Body of pancreas (tissue), 4 donors: ENCODE measurements at regions not wholly inside any gene's neighbourhood (a gene's known extent, or its start where the extent isn't known, plus 50 kb on each side); places are given as distances from the start of the nearest gene placed in this dataset.
"Not testable (repeated sequence)": the region's sequence is repeated elsewhere in the genome, so short reads cannot be mapped to it uniquely, and the experiment has no call there.

ENCODE experiments used
- POLR2A ChIP-seq, 3 donors: fragments of 450-650 bp; IDR thresholded peaks; one replicate each; pipeline ENCODE4 v1.6.1; 2016; ENCODE audit warnings: antibody characterized with exemption in 3 of 3, mild to moderate bottlenecking in 2 of 3
- TF ChIP-seq, protein P1 (sequence below), 7 experiments: fragments of 450-650 bp in 4 of 7; fragments of 200-600 bp in 3 of 7; sonication (generic) in 3 of 7; IDR thresholded peaks; one replicate each; pipeline ENCODE4 v1.5.1; 2016 to 2019; ENCODE audit warnings: antibody characterized with exemption in 7 of 7

DNA sequence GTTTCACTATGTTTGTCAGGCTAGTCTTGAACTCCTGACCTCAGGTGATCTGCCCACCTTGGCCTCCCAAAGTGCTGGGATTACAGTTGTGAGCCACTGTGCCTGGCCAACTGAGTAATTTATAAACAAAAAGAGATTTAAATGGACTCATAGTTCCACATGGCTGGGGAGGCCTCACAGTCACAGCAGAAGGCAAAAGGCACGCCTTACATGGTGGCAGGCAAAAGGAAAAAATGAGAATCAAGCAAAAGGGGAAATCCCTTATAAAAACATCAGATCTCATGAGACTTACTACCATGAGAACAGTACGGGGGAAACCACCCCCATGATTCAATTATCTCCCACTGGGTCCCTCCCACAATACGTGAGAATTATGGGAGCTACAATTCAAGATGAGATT lies 73.2 kb upstream of the TIAM1 start:
- TF ChIP-seq, protein P1, sequence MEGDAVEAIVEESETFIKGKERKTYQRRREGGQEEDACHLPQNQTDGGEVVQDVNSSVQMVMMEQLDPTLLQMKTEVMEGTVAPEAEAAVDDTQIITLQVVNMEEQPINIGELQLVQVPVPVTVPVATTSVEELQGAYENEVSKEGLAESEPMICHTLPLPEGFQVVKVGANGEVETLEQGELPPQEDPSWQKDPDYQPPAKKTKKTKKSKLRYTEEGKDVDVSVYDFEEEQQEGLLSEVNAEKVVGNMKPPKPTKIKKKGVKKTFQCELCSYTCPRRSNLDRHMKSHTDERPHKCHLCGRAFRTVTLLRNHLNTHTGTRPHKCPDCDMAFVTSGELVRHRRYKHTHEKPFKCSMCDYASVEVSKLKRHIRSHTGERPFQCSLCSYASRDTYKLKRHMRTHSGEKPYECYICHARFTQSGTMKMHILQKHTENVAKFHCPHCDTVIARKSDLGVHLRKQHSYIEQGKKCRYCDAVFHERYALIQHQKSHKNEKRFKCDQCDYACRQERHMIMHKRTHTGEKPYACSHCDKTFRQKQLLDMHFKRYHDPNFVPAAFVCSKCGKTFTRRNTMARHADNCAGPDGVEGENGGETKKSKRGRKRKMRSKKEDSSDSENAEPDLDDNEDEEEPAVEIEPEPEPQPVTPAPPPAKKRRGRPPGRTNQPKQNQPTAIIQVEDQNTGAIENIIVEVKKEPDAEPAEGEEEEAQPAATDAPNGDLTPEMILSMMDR (IDR thresholded peaks at IDR 0.05), result not testable (repeated sequence)
- TF ChIP-seq POLR2A (IDR thresholded peaks at IDR 0.05), result not testable (repeated sequence)
